Sciatic nerve (tissue), 2 donors: ENCODE measurements at regions not wholly inside any gene's neighbourhood (a gene's known extent, or its start where the extent isn't known, plus 50 kb on each side); places are given as distances from the start of the nearest gene placed in this dataset.
"Not testable (repeated sequence)": the region's sequence is repeated elsewhere in the genome, so short reads cannot be mapped to it uniquely, and the experiment has no call there.

Experiments
- ATAC-seq: fragments of 200-7000 bp; cut with Tn5 transposase; one replicate; pipeline ENCODE4 v1.9.1; 2020; ENCODE audit warnings: mild to moderate bottlenecking, moderate library complexity
- DNase-seq: peaks from one replicate; pipeline ENCODE4 v3.0.0-alpha.2; 2020; ENCODE audit warnings: low spot score
- intact Hi-C: fragments of 100-400 bp; cut with DNase I; formaldehyde crosslinking; loops from one replicate; pipeline ENCODE4 v1.14.2; 2022
- donor health status: DM: no; HTN: no; CAD: no.
- donor health status: DM: no; HTN: no; CAD: no.

DNA sequence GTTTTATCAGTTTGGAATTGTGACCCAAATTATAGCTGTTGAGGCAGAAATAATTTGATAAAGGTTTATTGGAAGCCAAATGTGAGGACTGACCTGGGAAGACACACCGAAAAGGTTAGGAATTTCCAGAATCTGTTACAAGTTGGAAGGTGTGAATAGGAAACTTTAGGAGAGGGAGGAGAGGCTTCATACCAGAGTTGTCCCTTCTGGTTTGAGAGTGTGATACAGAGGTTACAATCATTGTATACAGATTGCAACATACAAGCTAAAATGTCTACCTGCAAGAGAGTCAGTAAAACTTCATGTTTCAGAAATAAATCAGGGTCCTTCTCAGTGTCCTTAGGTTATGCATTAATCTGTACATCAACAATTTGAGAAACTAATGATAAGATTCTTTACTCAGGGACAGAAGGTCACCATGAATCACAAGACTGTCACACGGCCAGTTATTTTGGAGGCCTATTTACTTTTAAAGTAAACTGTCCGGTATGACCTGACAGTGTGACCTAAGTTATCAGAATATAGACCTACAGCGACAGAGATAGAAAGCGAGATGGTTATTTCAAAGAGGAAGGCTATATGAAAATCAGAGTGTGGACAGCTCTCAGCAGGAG lies 204.9 kb upstream of the CTNND2 start:
- intact Hi-C loops = no loop called here
- ATAC-seq (no peak), DNase-seq (no peak)

GRCh38 chr5:12102151-12102550 lies 197.9 kb upstream of the CTNND2 start:
- ATAC-seq = no peak
- no peak for DNase-seq
- intact Hi-C loops = no loop called here

DNA sequence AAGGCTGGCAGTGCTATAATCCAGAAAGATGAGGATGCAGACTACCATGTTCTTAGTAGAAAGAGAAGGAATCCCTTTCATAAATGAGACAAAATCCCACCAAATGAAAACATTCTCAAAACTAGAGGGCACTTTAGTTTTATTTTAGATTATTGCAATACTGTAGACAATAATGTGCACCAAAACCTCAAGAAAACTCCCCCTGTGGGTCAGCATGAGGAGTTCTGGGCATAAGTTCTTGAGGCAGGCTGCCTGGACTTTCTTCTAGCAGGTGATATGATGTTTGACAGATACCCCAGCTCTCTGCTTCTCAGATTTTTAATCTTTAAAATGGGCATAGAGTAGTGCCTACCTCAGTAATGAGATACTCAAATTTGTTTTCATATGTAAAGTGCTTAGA lies 196.3 kb upstream of the CTNND2 start:
- intact Hi-C loops = no loop called here
- no peak for ATAC-seq
- no peak for DNase-seq

GRCh38 chr5:12099296-12099695 lies 195.1 kb upstream of the CTNND2 start:
- intact Hi-C loops = no loop called here
- ATAC-seq (no peak), DNase-seq (no peak)

DNA sequence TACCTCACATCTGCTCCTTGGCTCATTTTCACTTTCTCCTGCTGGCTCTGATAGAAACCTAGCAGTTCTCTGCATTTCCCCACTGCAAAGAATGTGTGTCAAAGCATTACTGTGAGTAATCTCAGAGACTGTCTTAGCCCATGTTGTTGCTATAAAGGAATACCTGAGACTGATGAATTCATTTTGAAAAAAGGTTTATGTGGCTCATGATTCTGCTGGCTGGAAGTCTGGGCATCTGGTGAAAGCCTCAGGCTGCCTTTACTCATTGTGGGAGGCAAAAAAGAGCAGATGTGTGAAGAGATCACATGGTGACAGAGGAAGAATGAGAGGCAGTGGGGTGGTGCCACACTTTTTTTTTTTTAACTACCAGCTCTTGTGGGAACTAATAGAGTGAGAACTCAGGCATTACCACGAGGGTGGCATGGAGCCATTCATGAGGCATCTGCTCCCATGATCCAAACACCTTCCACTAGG lies 191.6 kb upstream of the CTNND2 start:
- intact Hi-C loops = no loop called here
- DNase-seq (no peak), ATAC-seq (no peak)

DNA sequence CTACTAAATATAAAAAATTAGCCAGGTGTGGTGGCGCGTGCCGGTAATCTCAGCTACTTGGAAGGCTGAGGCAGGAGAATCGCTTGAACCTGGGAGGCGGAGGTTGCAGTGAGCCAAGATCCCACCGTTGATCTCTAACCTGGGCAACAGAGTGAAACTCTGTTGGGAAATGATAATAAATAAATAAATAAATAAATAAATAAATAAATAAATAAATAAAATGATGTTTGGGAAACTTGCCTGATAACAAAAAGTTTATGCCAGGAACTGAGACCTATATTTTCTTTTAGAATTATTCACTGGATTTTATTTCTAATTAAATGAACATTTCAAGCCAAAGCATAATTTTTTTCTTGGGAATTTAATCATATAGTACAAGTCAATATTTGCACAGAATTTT lies 189.3 kb upstream of the CTNND2 start:
- DNase-seq (no peak), ATAC-seq (no peak)
- intact Hi-C loops = no loop called here

DNA sequence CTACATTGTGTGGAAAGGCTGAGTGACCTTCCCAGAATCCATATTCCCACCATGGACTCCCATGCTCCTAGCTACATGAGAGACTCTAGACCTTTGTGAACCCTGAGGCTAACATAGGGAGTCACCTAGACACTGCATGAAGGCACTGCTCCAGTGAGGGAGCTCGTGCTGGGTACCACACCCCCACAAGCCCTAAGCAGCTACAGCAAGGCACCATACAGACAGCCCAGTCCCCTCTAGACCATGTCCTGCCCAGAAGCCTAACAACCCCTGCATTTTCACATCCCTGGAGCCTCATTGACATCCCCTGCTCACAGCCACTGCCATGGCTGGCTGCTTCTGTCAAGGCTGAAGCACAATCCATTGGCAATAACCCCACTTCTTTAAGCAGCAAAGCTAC lies 176.5 kb upstream of the CTNND2 start:
- intact Hi-C loops = no loop called here
- DNase-seq (no peak), ATAC-seq (no peak)

- DNase-seq, ATAC-seq, intact Hi-C loops: not testable (repeated sequence)
Observed at GRCh38 chr5:12078286-12078685, 174.0 kb upstream of the CTNND2 start.

DNA sequence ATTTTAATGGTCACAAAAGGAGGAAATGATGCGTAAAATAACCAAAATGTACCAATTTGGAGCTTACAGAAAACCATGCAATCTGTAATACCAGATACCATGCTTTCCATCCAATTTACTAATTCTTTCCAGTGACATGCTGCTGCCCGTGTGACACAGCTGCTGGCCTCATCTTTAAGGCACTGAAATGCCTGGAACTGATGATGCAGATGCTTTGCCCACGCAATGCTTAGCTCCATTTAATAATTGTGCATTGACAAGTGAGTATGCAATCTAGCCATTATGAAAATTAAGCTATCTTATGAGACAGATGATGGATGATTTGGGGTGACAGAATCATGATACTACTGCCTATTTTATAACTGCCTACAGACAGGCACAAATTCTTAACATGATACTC lies 169.2 kb upstream of the CTNND2 start:
- intact Hi-C loops = no loop called here
- ATAC-seq = no peak

GRCh38 chr5:12072441-12072840 lies 168.2 kb upstream of the CTNND2 start:
- no peak for ATAC-seq

More for the DNA sequence above, 169.2 kb upstream of the CTNND2 start:
- DNase-seq = no peak

DNA sequence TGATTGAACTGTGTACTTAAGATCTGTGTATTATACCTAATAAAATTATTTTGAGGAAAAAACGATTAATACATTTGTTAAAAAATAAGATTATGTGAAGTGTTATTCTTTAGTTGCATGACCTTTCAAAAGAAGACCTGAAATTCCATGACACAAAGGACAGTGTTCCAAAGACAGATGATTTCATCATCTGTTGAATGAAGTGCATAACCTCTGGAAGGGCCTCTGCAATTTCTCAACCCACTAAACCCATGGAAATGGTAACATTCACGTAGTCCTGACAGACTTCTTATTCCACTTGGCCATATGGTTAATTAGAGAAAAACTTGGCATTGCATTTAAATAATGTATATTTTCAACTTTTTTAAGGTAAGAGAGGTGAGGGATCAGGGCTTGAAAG lies 167.2 kb upstream of the CTNND2 start:
- DNase-seq (no peak), ATAC-seq (no peak)
- intact Hi-C loops = no loop called here

More at GRCh38 chr5:12072441-12072840, 168.2 kb upstream of the CTNND2 start:
- intact Hi-C loops = no loop called here
- no peak for DNase-seq

GRCh38 chr5:12023614-12024241 lies 119.5 kb upstream of the CTNND2 start:
- ATAC-seq (no peak), DNase-seq (no peak)
- intact Hi-C loops = no loop called here

- intact Hi-C loops = no loop called here
- ATAC-seq (no peak), DNase-seq (no peak)
Observed at GRCh38 chr5:12022444-12022843, 118.2 kb upstream of the CTNND2 start.

DNA sequence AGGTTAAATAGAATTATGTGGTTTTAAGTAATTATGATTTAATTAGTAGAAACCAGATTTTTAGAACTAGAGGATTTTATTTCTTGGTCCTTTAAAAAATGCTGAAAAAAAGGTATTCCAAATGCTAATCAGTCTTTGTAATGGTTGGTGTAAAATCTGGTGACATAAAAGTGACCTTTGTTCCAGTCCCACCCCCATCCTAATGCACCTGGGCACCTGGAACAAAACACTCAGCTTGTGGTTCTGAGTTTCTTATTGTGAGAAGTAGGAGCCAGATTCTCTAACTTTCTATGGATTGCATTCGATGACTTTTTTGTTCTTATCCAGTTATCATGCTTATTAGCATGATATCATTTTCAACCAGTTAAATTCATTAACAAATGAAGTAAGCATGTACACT lies 115.1 kb upstream of the CTNND2 start:
- ATAC-seq = no peak
- intact Hi-C loops = no loop called here

DNA sequence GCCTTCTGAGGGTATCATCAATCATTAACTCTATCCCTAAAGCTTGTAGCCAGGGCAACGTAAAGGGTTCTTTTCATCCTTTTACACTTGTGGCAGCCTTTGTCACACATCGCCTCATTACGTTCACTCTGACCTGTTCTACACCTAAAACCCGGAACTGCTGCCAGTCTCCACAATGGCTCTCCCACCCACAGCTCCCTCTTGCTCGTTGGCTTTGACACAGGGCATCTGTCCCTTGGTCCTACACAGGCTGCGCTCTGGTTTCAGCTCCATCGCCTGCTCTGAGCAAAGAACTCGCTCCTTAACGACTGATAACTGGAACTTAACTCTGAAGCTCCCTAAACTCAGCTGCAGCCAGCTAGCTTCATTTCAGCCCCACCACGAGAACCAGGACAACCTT lies 112.8 kb upstream of the CTNND2 start:
- DNase-seq (no peak), ATAC-seq (no peak)
- intact Hi-C loops = no loop called here

More for the DNA sequence above, 115.1 kb upstream of the CTNND2 start:
- DNase-seq = no peak

DNA sequence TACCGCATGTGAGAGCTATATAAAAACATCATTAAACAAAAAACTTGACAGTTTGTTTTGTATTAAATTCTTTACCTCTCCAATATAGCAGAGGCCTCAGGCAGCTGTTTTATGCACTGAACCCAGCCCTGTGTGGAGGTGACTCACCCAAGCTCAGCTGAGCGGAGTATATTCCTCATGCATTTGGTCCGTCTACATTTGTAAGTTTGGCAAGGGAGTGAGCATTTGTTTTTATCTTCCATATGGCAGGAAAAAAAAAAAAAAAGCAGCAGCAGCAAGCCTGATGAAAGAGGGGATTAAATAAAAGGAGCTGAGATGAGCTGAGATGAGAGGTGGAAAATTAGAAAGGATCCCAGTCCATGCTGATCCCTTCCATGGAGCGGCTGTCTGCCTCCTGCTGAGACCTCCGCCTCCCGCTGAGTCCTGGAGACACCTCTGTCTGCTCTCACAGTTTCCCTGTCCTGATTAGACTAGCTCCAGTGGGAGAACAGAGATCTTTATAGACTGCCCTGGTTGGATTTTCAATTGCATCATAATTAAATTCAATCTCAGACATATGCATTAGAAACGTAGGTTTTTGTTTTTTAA lies 112.0 kb upstream of the CTNND2 start:
- no peak for ATAC-seq
- no peak for DNase-seq
- intact Hi-C loops = no loop called here

DNA sequence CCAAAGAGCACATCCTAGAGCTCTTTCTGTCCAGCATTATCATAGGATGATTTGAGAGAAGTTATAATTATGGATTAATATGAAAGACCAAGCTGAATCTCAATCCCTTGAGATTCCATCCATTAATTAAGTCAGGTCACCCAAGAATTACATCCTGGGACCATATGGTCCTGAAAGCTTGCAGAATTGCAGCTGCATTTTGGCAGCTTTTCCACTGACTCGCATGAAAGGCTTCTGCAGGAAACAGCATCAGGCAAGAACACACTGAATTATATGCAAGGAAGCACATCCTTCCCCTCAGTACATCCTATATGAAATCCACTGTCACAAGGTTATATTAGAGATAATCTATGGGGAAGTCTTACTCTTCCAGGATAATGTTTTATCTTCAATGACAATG lies 109.1 kb upstream of the CTNND2 start:
- intact Hi-C loops = no loop called here
- DNase-seq = no peak
- no peak for ATAC-seq

GRCh38 chr5:12003680-12004079 lies 99.4 kb upstream of the CTNND2 start:
- no peak for DNase-seq
- ATAC-seq = no peak
- intact Hi-C loops = no loop called here

GRCh38 chr5:11998397-11998796 lies 94.2 kb upstream of the CTNND2 start:
- intact Hi-C loops = no loop called here
- DNase-seq = no peak
- ATAC-seq = no peak

DNA sequence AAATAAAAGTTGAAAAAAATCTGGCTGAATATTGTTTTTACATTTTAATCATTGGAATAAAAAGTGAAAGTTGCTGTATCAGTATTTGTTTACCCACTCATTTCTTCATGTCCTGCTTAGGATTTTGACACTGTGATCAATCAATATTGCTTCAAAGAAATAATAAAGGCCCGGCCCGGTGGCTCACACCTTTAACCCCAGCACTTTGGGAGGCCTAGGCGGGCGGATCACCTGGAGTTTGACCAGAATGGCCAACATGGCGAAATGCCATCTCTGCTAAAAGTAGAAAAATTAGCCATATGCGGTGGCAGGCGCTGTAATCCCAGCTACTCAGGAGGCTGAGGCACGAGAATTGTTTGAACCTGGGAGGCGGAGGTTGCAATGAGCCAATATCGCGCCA lies 93.7 kb upstream of the CTNND2 start:
- no peak for DNase-seq
- intact Hi-C loops = no loop called here
- no peak for ATAC-seq

- no peak for DNase-seq
- intact Hi-C loops = loop anchor here (2.0 kb wide), 1 partner anchor 18 kb away; no protein-coding TSS in a partner anchor
- ATAC-seq = no peak
Observed at GRCh38 chr5:11992518-11992917, 88.3 kb upstream of the CTNND2 start.
